Activated CD4-positive, alpha-beta T cell treated with anti-CD3 and anti-CD28 coated beads, Interleukin-10, Interleukin-2, amounts not matched to agents 100 ng/mL and 50 ng/mL, durations not matched to agents 16 hours and 8 hours (primary cell): ENCODE measurements at regions not wholly inside any gene's neighbourhood (a gene's known extent, or its start where the extent isn't known, plus 50 kb on each side); places are given as distances from the start of the nearest gene placed in this dataset.
"Not testable (repeated sequence)": the region's sequence is repeated elsewhere in the genome, so short reads cannot be mapped to it uniquely, and the experiment has no call there.

ENCODE experiments used
- DNase-seq: peaks from one replicate; pipeline ENCODE4 v3.0.0-alpha.2; 2020

DNA sequence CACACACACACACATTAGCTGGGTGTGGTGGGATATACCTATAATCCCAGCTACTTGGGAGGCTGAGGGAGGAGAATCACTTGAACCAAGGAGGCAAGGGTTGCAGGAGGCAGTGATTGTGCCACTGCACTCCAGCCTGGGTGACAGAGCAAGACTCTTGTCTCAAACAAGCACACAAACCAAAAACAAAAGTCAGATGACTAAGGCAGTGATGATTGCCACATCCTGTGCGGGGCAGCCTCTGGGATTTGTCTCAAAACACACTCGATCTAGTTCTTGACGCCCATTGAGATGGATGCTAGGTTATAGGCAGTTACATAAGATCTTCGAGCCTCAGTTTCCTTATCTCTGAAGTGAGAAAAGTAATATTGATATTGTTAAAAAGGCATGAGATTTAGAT, 57.8 kb upstream of the NBPF8 start:
- peak; percentile 86 for DNase-seq

GRCh38 chr1:120356170-120356569, 58.7 kb upstream of the NBPF8 start:
- DNase-seq: peak; percentile 17

GRCh38 chr1:120354618-120355184, 60.1 kb upstream of the NBPF8 start:
- DNase-seq: peak; percentile 84

- DNase-seq: peak; percentile 1
These were observed 72.4 kb upstream of the NBPF8 start for GRCh38 chr1:120342231-120343073.

GRCh38 chr1:120341756-120342155, 73.1 kb upstream of the NBPF8 start:
- peak; percentile 6 for DNase-seq

DNA sequence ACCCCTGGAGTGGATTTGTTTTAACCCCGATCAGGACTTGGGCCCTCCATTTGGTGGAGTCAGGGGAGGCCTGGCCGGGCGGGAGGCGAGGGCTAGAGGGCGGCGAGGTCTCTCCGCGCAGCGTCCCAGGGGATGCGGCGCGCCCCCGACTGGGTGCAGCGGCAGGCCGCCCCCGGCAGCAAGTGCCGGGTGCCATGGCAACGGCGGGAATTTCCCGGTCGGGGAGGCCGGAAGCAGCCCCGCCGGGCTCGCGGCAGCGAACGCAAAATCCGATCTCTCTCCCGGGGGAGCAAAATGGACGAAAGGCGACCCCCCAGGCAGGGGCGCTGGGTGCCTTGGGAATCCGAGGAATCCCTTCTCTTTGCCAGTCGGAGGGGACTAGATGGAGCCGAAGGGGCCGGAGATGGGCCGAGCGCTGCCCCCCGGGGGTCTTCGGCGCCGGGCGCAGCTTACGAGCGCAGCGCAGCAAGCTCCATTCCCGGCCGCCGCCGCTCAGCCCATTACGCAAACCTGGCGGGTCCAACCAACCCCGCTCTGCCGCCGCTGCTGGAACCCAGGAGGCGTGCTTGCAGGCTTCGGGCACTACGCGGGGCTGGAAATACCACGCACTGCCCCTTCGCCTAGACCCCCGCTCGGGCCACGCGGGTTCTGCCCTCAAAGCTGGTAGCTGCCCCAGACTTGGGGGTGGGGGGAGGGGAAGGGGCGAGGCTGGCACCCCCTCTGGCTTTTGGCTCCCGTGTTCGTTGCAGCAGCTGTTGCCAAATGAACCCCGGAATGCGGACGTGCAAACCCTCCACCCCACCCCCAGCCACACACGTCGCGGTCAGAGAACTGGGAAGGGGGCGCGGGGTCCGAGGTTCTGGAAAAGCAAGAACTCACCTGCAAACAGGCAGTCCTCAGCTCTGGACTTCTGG, 73.7 kb upstream of the NBPF8 start:
- DNase-seq: peak; percentile 52

GRCh38 chr1:120315738-120316137, 99.1 kb upstream of the NBPF8 start:
- DNase-seq: not testable (repeated sequence)

GRCh38 chr1:120311930-120312329, 102.9 kb upstream of the NBPF8 start:
- not testable (repeated sequence) for DNase-seq

DNA sequence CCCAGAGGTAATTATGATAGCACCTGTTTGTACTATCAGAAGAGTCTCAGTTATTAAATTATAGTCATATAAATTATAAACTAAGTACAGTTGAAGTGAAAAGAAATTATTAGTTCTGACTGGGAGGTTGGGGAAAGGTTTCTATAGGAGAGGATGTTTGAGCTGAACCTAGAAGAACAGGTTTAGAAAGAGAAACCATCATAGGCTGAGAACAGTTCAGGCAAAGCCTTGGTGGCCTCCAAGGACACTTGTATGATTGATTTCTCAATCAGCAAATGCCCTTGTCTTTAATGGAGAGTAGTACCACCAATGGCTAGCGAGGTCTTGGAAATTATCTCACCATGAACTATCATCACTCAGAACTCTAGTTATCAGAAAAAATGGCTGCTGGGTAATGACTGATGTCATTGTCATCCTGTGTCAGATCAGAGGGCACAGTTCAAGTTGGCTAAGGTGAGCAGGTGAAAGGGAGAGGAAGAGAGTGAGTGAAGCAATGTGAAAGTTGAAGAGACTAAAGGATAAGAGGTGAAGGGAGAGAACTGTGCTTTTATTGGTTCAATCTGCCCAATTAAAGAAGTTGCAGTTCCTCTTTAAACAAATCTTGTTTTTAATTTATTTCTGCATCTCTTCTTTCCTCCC, 105.8 kb upstream of the NBPF8 start:
- DNase-seq: not testable (repeated sequence)

GRCh38 chr1:120305046-120305445, 109.8 kb upstream of the NBPF8 start:
- DNase-seq: not testable (repeated sequence)

GRCh38 chr1:120304341-120304740, 110.5 kb upstream of the NBPF8 start:
- DNase-seq: not testable (repeated sequence)

DNA sequence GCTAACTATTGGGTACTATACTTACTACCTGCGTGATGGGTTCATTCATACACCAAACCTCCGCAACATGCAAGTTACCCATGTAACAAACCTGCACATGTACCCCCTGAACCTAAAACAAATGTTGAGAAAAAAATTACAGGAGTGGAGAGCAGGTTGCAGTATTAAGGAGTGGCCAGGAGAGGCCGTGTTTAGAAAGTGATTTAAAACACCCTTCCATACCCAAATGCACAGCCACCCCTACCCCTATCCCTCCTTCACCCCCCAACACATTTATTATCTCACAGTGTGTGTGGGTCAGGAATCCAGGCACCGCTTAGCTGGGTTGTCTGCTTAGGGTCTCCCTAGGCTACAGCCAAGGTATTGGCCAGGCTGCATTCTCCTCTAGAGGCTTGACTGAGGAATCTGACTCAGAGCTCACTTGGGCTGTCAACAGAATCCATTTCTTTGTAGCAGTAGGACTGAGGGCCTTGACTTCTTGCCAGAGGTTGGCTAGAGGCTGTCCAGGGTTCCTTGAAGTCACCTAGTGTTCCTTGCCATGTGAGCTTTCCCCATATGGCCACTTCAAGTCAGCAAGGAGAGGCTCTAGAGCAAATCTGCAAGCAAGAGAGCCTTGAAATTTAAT, 115.3 kb upstream of the NBPF8 start:
- DNase-seq: not testable (repeated sequence)

DNA sequence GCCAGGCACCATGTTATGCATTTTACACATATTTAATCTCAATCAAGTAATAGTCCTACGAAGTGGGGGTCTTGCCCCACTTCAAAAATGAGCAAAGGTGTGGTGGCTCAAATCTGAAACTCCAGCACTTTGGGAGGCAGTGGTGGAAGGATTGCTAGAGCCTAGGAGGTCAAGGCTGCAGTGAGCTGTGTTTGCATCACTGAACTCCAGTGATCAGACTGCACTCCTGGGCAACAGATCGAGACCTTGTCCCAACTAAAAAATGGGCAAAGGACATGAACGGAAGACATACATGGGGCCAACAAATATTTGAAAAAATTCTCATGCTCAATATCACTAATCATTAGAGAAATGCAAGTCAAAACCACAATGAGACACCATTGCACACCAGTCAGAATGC, 116.3 kb upstream of the NBPF8 start:
- not testable (repeated sequence) for DNase-seq

GRCh38 chr1:120297345-120297953, 117.4 kb upstream of the NBPF8 start:
- not testable (repeated sequence) for DNase-seq

DNA sequence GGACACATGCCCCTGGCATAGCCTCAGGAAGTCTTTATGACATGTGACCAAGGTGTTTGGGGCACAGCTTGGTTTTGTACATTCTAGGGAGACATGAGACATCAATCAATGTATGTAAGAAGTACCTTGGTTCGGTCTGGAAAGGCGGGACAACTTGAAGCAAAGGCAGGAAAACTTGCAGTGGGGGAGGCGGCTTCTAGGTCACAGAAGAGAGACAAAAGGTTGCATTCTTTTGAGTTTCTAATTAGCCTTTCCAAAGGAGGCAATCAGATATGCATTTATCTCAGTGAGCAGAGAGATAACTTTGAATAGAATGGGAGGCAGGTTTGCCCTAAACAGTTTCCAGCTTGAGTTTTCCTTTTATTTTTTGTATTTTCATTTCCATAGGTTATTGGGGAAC, 113.8 kb upstream of the SEC22B start:
- DNase-seq: not testable (repeated sequence)

- DNase-seq: not testable (repeated sequence)
These were observed 113.3 kb upstream of the SEC22B start for GRCh38 chr1:120289601-120290074.

DNA sequence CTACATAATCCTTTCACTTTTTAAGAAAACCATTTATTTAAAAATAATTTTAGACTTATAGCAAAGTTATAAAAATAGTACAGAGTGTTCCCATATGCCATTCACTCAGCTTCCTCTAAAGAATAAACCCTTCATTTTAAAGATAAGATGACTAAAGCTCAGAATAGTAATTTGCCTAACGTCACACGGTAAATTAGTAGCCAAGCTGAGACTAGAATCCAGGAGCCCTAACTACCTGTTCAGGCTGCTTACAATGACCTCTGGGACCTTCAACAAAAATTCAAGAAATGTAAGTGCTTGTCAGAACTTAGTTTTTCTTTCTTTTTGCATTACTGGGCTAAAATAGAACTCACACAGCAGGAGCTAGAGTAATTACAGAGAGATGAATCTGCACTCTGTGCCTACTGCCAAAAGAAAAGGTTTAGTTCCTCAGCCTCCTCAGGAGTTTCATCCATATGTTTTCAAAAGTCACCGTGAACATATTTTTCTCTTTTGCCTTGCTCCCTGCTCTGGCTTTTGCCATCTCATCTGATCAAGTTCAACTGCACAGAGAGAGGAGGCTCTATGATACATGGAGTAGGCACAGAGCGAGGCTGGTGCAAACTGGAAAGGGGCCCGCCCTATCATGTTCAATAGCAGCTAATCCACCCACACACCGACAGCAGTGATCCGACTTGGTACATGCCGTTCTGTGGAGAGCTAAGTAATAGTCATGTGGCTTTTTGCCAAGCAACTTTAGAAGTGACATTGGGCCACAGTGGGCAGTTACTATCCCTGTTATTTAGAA, 112.7 kb upstream of the SEC22B start:
- DNase-seq: not testable (repeated sequence)

GRCh38 chr1:120288167-120288566, 111.8 kb upstream of the SEC22B start:
- DNase-seq: not testable (repeated sequence)

GRCh38 chr1:120282744-120283464, 106.6 kb upstream of the SEC22B start:
- DNase-seq: not testable (repeated sequence)

GRCh38 chr1:120278259-120278610, 101.9 kb upstream of the SEC22B start:
- not testable (repeated sequence) for DNase-seq
